ENCODE measurements at regions not wholly inside any gene's neighbourhood (a gene's known extent, or its start where the extent isn't known, plus 50 kb on each side); places are given as distances from the start of the nearest gene placed in this dataset.

- DNase-seq (ENCODE audit: extremely low read depth, low read depth): no peak
- H3K4me3 ChIP-seq (replicated peaks; ENCODE audit: low read depth, low read length): no peak overlapping the region
- no peak for TF ChIP-seq CTCF (IDR thresholded peaks at IDR 0.05; ENCODE audit: low read depth, low read length, missing control alignments)
Observed at GRCh38 chr7:113008755-113009154, 77.9 kb downstream of the GPR85 start.

GRCh38 chr7:113004726-113005454, 81.7 kb downstream of the GPR85 start:
- H3K4me3 ChIP-seq (replicated peaks; ENCODE audit: low read depth, low read length): no peak overlapping the region
- no peak for DNase-seq (ENCODE audit: extremely low read depth, low read depth)
- TF ChIP-seq CTCF (IDR thresholded peaks at IDR 0.05; ENCODE audit: low read depth, low read length, missing control alignments): no peak

DNA sequence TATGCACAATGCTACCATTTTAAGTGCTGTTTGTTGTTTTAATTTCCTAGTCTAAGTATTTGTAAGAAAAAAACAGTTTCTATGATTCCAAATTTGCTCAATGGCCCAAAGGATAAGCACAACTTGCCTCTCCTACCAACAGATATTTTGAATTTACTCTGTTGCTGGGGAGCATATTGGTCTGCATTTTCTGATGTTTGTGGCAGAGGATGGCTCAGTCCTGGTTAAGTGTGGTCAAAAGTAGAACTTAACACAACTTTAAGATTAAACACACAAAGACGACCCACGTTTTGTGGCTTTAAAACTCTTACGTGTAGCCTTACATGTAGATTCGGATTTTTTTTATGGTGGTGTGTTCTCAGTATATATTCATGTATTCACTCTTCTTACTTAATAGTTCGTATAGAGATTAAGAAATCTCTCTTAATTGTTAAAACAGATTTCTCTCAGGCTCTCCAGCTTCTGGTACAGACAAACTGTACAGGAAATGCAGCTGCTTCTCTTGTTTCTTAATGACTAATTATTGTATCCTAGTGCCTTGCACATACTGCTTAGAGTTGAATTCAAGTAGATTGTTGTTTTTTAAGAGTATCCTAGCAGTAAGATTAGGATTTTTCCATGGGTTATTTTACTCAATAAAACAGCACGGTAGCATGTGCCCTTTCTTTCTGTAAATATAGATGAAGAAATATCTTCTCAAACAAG, 86.2 kb downstream of the GPR85 start:
- TF ChIP-seq CTCF (IDR thresholded peaks at IDR 0.05; ENCODE audit: low read depth, low read length, missing control alignments): no peak
- no peak overlapping the region for H3K4me3 ChIP-seq (replicated peaks; ENCODE audit: low read depth, low read length)
- DNase-seq (ENCODE audit: extremely low read depth, low read depth): no peak

- no peak overlapping the region for H3K4me3 ChIP-seq (replicated peaks; ENCODE audit: low read depth, low read length)
- no peak for TF ChIP-seq CTCF (IDR thresholded peaks at IDR 0.05; ENCODE audit: low read depth, low read length, missing control alignments)
- DNase-seq (ENCODE audit: extremely low read depth, low read depth): no peak
Observed at GRCh38 chr7:112997831-112998230, 88.8 kb downstream of the GPR85 start.

GRCh38 chr7:112996331-112996871, 90.2 kb downstream of the GPR85 start:
- no peak for TF ChIP-seq CTCF (IDR thresholded peaks at IDR 0.05; ENCODE audit: low read depth, low read length, missing control alignments)
- no peak for DNase-seq (ENCODE audit: extremely low read depth, low read depth)
- no peak overlapping the region for H3K4me3 ChIP-seq (replicated peaks; ENCODE audit: low read depth, low read length)

DNA sequence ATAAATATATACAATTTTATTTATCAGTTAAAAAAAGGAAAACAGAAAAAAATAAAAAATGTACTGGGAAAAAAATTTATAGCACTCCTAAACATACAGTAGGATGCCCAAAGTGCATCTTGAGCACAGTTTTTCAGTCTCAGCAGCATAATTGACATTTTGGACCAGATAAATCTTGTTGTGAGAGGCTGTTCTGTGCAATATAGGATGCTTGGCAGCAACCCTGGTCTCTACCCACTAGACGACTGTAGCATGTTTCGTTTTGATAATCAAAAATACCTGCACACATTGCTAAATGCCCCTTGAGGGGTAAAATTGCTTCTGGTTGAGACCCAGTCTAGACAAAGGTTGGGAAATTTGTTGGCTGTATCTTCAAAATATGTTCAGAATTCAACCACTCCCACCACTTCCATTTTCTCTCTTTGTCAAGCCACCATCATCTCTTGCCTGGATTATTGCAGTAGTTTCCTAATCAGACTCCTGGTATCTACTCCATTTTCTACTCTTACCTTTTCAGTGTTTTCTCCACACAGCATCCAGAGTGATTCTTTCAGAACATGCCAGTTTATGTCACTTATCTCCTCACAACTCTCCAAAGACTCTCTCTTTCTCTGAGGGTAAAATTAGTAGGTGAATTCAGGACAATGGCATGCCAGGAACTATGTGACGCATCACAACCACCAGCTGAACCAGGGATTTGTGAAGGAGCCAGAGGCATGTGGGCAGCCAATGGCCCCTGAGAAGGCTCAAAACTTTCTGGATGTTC, 91.4 kb downstream of the GPR85 start:
- no peak overlapping the region for H3K4me3 ChIP-seq (replicated peaks; ENCODE audit: low read depth, low read length)
- no peak for TF ChIP-seq CTCF (IDR thresholded peaks at IDR 0.05; ENCODE audit: low read depth, low read length, missing control alignments)
- no peak for DNase-seq (ENCODE audit: extremely low read depth, low read depth)
